Chondrocyte (in vitro differentiated cells): ENCODE measurements at regions not wholly inside any gene's neighbourhood (a gene's known extent, or its start where the extent isn't known, plus 50 kb on each side); places are given as distances from the start of the nearest gene placed in this dataset.

Source experiments
- DNase-seq: peaks from one replicate; pipeline ENCODE4 v3.0.0; 2021; ENCODE audit warnings: mixed read lengths, low spot score
- H3K27ac Mint-ChIP-seq: one replicate; pipeline ENCODE4 v1.8.0; 2021; ENCODE audit warnings: mild to moderate bottlenecking, moderate library complexity, mixed read lengths; ENCODE audit not compliant: unreplicated experiment
- H3K27me3 Mint-ChIP-seq: 2 replicates; pipeline ENCODE4 v1.8.0; 2021; ENCODE audit warnings: low read depth, mixed read lengths
- H3K36me3 Mint-ChIP-seq: 2 replicates; pipeline ENCODE4 v1.8.0; 2021; ENCODE audit warnings: low read depth, mixed read lengths
- H3K4me1 Mint-ChIP-seq: 2 replicates; pipeline ENCODE4 v1.8.0; 2021; ENCODE audit warnings: low read depth, mild to moderate bottlenecking, mixed read lengths
- H3K4me3 Mint-ChIP-seq: one replicate; pipeline ENCODE4 v1.8.0; 2021; ENCODE audit warnings: mild to moderate bottlenecking, moderate library complexity, mixed read lengths; ENCODE audit not compliant: unreplicated experiment
- H3K9me3 Mint-ChIP-seq: 2 replicates; pipeline ENCODE4 v1.8.0; 2021; ENCODE audit warnings: low read depth, mixed read lengths
- CTCF ChIP-seq: fragments of 200-600 bp; sonication (generic); IDR thresholded peaks from 2 replicates; pipeline ENCODE4 v1.5.0; 2021; ENCODE audit warnings: antibody characterized with exemption, mild to moderate bottlenecking, moderate library complexity

GRCh38 chr1:96361271-96361856, 360.2 kb upstream of the PTBP2 start:
- H3K4me1 Mint-ChIP-seq, result peaks cover 39% of the 10 kb centered on the region
- no peak for DNase-seq
- TF ChIP-seq CTCF, result no peak
- H3K4me3 Mint-ChIP-seq, result no peak overlapping the region
- H3K9me3 Mint-ChIP-seq, result no peaks in the 10 kb centered on the region
- H3K27me3 Mint-ChIP-seq, result no peaks in the 10 kb centered on the region
- H3K36me3 Mint-ChIP-seq, result no peaks in the 10 kb centered on the region
- H3K27ac Mint-ChIP-seq, result no peak overlapping the region

- Mint-ChIP-seq H3K9me3 (no peaks in the 10 kb centered on the region), H3K27ac (peak overlapping the region; percentile 14), H3K4me3 (no peak overlapping the region), H3K4me1 (peaks cover 39% of the 10 kb centered on the region), H3K36me3 (no peaks in the 10 kb centered on the region), H3K27me3 (no peaks in the 10 kb centered on the region)
- no peak for TF ChIP-seq CTCF
- no peak for DNase-seq
Measured at GRCh38 chr1:96361961-96362360, 359.6 kb upstream of the PTBP2 start.

DNA sequence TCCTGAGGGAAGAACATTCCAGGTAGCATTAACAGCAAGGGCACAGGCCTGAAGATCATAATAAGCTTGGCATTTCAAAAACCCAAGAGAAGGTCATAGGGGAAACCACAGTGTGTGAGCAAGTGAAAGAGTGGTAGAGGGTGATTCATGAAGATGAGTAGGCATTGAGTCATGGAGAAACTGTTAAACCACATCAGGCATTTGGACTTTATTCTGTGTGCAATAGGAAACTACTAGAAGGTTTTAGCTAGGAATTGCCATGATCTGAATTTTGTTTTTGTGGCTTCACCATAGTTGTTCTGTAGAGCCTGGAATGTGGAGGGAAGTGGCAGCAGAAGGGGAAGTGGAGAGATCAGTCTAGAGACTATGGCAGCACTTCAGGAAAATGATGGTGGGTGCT, 359.0 kb upstream of the PTBP2 start:
- Mint-ChIP-seq H3K27ac (peak overlapping the region; percentile 86), H3K4me3 (no peak overlapping the region)
- DNase-seq, result no peak

GRCh38 chr1:96363826-96364225, 357.8 kb upstream of the PTBP2 start:
- Mint-ChIP-seq H3K4me3 (no peak overlapping the region), H3K9me3 (no peaks in the 10 kb centered on the region), H3K27ac (no peak overlapping the region), H3K4me1 (peaks cover 44% of the 10 kb centered on the region), H3K27me3 (no peaks in the 10 kb centered on the region), H3K36me3 (no peaks in the 10 kb centered on the region)
- DNase-seq, result no peak
- TF ChIP-seq CTCF, result no peak

More for the DNA sequence above, 359.0 kb upstream of the PTBP2 start:
- Mint-ChIP-seq H3K36me3 (no peaks in the 10 kb centered on the region), H3K27me3 (no peaks in the 10 kb centered on the region), H3K4me1 (peaks cover 40% of the 10 kb centered on the region), H3K9me3 (no peaks in the 10 kb centered on the region)
- TF ChIP-seq CTCF, result no peak

DNA sequence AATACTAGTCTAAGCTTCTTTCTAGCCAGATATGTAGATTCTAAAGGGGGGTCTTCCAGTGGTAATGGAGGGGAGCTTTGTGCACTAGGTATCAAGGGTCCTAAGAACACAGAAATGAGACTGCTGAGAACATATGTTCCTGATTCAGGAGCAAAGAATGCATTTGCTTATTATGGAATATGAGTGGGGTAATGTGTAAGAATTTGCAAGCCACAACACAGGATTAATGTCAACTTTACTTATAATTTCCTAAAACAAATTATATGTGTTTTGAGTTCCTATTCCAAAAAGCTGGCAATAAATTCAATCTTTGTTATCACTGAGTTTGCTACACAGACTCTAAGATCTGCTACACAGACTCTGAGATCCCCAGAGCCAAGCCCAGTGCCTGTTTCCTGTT, 357.0 kb upstream of the PTBP2 start:
- no peak for TF ChIP-seq CTCF
- no peaks in the 10 kb centered on the region for H3K27me3 Mint-ChIP-seq
- DNase-seq, result no peak
- no peak overlapping the region for H3K4me3 Mint-ChIP-seq
- H3K4me1 Mint-ChIP-seq, result peaks cover 44% of the 10 kb centered on the region
- no peaks in the 10 kb centered on the region for H3K9me3 Mint-ChIP-seq
- H3K27ac Mint-ChIP-seq, result peak overlapping the region; percentile 33
- no peaks in the 10 kb centered on the region for H3K36me3 Mint-ChIP-seq
